ENCODE measurements at regions not wholly inside any gene's neighbourhood (a gene's known extent, or its start where the extent isn't known, plus 50 kb on each side); places are given as distances from the start of the nearest gene placed in this dataset.

DNA sequence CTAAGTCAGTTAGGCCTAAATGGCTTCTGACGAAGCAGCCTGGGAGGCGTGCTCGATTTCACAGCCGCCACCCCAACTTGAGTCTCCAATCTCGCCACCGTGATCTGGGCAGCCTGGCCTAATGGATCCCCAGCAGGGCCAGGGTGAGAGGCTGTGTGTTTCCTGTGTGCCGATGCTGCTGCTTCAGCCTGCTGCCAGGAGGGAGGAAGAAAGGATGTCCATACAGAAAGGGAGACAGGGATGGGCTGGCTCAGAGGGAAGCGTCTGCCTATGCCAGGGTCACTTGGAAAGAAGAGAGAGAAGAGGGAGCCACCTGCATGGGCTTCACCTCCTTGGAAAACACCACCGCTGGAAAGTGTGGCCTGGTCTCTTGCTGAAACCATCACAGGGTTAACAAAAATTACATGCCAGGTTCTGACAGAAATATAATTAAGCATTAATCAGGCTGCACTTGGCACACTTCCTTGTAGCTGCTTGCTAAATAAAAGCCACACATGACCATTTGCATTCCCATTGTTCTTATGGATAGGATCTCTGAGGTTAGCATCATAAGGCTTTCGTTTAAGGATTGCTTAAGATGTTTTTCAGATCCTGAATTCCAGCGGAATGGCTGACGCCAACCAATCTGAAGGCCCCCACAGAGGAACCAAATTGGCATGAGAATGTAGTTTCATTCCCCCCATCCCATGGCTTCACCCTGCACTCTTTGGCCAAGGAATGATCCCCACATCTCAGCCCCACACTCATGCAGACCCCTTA, 108.8 kb upstream of the SLC1A4 start:
- DNase-seq (ENCODE audit: low spot score), result no peak
- Histone ChIP-seq H3K9ac (ENCODE audit: low read depth in 1 of 2, low read length in 2 of 2) (no peak overlapping the region), H3K4me3 (ENCODE audit: low read depth in 1 of 3, low read length in 3 of 3) (no peak overlapping the region), H3K27me3 (ENCODE audit: control insufficient read depth in 4 of 4, insufficient read depth in 4 of 4, low read length in 3 of 4) (no peaks in the 10 kb centered on the region), H3K27ac (ENCODE audit: low read depth in 1 of 2, low read length in 2 of 2) (no peak overlapping the region), H3K4me1 (ENCODE audit: control insufficient read depth in 4 of 4, insufficient read depth in 4 of 4, low read length in 3 of 4) (no peaks in the 10 kb centered on the region), H3K9me3 (ENCODE audit: control insufficient read depth in 4 of 4, low read length in 3 of 4) (no peaks in the 10 kb centered on the region), H3K36me3 (ENCODE audit: control insufficient read depth in 4 of 4, insufficient read depth in 3 of 4, low read depth in 1 of 4, low read length in 3 of 4) (no peaks in the 10 kb centered on the region)
- TF ChIP-seq, protein P1, sequence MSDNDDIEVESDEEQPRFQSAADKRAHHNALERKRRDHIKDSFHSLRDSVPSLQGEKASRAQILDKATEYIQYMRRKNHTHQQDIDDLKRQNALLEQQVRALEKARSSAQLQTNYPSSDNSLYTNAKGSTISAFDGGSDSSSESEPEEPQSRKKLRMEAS (IDR thresholded peaks at IDR 0.05), result no peak
- TF ChIP-seq, protein P2, sequence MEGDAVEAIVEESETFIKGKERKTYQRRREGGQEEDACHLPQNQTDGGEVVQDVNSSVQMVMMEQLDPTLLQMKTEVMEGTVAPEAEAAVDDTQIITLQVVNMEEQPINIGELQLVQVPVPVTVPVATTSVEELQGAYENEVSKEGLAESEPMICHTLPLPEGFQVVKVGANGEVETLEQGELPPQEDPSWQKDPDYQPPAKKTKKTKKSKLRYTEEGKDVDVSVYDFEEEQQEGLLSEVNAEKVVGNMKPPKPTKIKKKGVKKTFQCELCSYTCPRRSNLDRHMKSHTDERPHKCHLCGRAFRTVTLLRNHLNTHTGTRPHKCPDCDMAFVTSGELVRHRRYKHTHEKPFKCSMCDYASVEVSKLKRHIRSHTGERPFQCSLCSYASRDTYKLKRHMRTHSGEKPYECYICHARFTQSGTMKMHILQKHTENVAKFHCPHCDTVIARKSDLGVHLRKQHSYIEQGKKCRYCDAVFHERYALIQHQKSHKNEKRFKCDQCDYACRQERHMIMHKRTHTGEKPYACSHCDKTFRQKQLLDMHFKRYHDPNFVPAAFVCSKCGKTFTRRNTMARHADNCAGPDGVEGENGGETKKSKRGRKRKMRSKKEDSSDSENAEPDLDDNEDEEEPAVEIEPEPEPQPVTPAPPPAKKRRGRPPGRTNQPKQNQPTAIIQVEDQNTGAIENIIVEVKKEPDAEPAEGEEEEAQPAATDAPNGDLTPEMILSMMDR (IDR thresholded peaks at IDR 0.05; ENCODE audit: low read depth, low read length, missing input control), result no peak
- no peak for TF ChIP-seq REST (IDR thresholded peaks at IDR 0.05)
- no peak for TF ChIP-seq HNF4A (conservative IDR thresholded peaks at IDR 0.05)
- no peak for TF ChIP-seq ATF3 (IDR thresholded peaks at IDR 0.05)
- no peak for TF ChIP-seq JUND (IDR thresholded peaks at IDR 0.05)
- no peak for TF ChIP-seq YY1 (IDR thresholded peaks at IDR 0.05)
- no peak for TF ChIP-seq GABPA (IDR thresholded peaks at IDR 0.05 in 1 of 2, conservative IDR thresholded peaks at IDR 0.05 in 1 of 2)
- WGBS, result 82% methylated on average over 12 of the region's 12 CpGs

GRCh38 chr2:64881037-64881492, 108.1 kb upstream of the SLC1A4 start:
- H3K4me1 ChIP-seq (ENCODE audit: control insufficient read depth in 4 of 4, insufficient read depth in 4 of 4, low read length in 3 of 4), result no peaks in the 10 kb centered on the region
- no peaks in the 10 kb centered on the region for H3K27me3 ChIP-seq (ENCODE audit: control insufficient read depth in 4 of 4, insufficient read depth in 4 of 4, low read length in 3 of 4)
- no peaks in the 10 kb centered on the region for H3K36me3 ChIP-seq (ENCODE audit: control insufficient read depth in 4 of 4, insufficient read depth in 3 of 4, low read depth in 1 of 4, low read length in 3 of 4)
- H3K27ac ChIP-seq (ENCODE audit: low read depth in 1 of 2, low read length in 2 of 2), result no peak overlapping the region
- 85% methylated on average over 6 of the region's 6 CpGs for WGBS
- no peak for DNase-seq (ENCODE audit: low spot score)
- no peak overlapping the region for H3K9ac ChIP-seq (ENCODE audit: low read depth in 1 of 2, low read length in 2 of 2)
- no peaks in the 10 kb centered on the region for H3K9me3 ChIP-seq (ENCODE audit: control insufficient read depth in 4 of 4, low read length in 3 of 4)
- H3K4me3 ChIP-seq (ENCODE audit: low read depth in 1 of 3, low read length in 3 of 3), result no peak overlapping the region
- TF ChIP-seq RXRA (IDR thresholded peaks at IDR 0.05), result no peak
- no peak for TF ChIP-seq EGR1 (IDR thresholded peaks at IDR 0.05; ENCODE audit: low read depth in 2 of 2)
- TF ChIP-seq, protein P2 (IDR thresholded peaks at IDR 0.05; ENCODE audit: low read depth, low read length, missing input control), result no peak
- TF ChIP-seq RAD21 (IDR thresholded peaks at IDR 0.05), result no peak
- no peak for TF ChIP-seq FOXA2 (IDR thresholded peaks at IDR 0.05)
- TF ChIP-seq ATF3 (IDR thresholded peaks at IDR 0.05), result no peak
- no peak for TF ChIP-seq YY1 (IDR thresholded peaks at IDR 0.05)
- no peak for TF ChIP-seq SP1 (IDR thresholded peaks at IDR 0.05)
- TF ChIP-seq HNF4G (IDR thresholded peaks at IDR 0.05), result no peak
- TF ChIP-seq GABPA (IDR thresholded peaks at IDR 0.05 in 1 of 2, conservative IDR thresholded peaks at IDR 0.05 in 1 of 2), result no peak

Measured in liver (tissue), 8 donors.